OCI-M2 (cell line): ENCODE measurements at regions not wholly inside any gene's neighbourhood (a gene's known extent, or its start where the extent isn't known, plus 50 kb on each side); places are given as distances from the start of the nearest gene placed in this dataset.

Experiments
- DNase-seq: peaks from one replicate; lab custom pipeline; 2025; ENCODE audit not compliant: unreplicated experiment; lab: John Stamatoyannopoulos, UW

- DNase-seq: no peak
Measured at GRCh38 chr15:47640901-47641300, 76.4 kb upstream of the SEMA6D start.

GRCh38 chr15:47644722-47645121 is 72.6 kb upstream of the SEMA6D start:
- no peak for DNase-seq

GRCh38 chr15:47650564-47650963 is 66.7 kb upstream of the SEMA6D start:
- no peak for DNase-seq

GRCh38 chr15:47652328-47652727 is 65.0 kb upstream of the SEMA6D start:
- no peak for DNase-seq

GRCh38 chr15:47652844-47653243 is 64.5 kb upstream of the SEMA6D start:
- DNase-seq: no peak

- no peak for DNase-seq
Measured at GRCh38 chr15:47661661-47662180, 55.6 kb upstream of the SEMA6D start.

GRCh38 chr15:47663101-47663500 is 54.2 kb upstream of the SEMA6D start:
- DNase-seq: no peak
